8988T (cell line): ENCODE measurements at regions not wholly inside any gene's neighbourhood (a gene's known extent, or its start where the extent isn't known, plus 50 kb on each side); places are given as distances from the start of the nearest gene placed in this dataset.
"Not testable (repeated sequence)": the region's sequence is repeated elsewhere in the genome, so short reads cannot be mapped to it uniquely, and the experiment has no call there.

ENCODE experiments used
- DNase-seq: peaks from one replicate; pipeline ENCODE4 v3.0.0; 2011

GRCh38 chr1:196088541-196088940 is 519.7 kb downstream of the KCNT2 start:
- DNase-seq: no peak

GRCh38 chr1:196078691-196079090 is 529.5 kb downstream of the KCNT2 start:
- no peak for DNase-seq

GRCh38 chr1:196075621-196076020 is 532.6 kb downstream of the KCNT2 start:
- DNase-seq: no peak

- DNase-seq: no peak
These were observed 534.1 kb downstream of the KCNT2 start for GRCh38 chr1:196074182-196074581.

GRCh38 chr1:196071447-196071846 is 536.8 kb downstream of the KCNT2 start:
- DNase-seq: no peak

GRCh38 chr1:196070940-196071339 is 537.3 kb downstream of the KCNT2 start:
- DNase-seq: no peak

GRCh38 chr1:196063952-196064351 is 544.3 kb downstream of the KCNT2 start:
- DNase-seq: no peak

GRCh38 chr1:196063294-196063693 is 544.9 kb downstream of the KCNT2 start:
- no peak for DNase-seq

- DNase-seq: no peak
These were observed 547.7 kb downstream of the KCNT2 start for GRCh38 chr1:196060539-196060938.

- DNase-seq: no peak
These were observed 549.0 kb downstream of the KCNT2 start for GRCh38 chr1:196059210-196059609.

- DNase-seq: no peak
These were observed 551.3 kb downstream of the KCNT2 start for GRCh38 chr1:196056966-196057365.

- DNase-seq: no peak
These were observed 558.8 kb downstream of the KCNT2 start for GRCh38 chr1:196049407-196049806.

GRCh38 chr1:196043268-196043667 is 565.0 kb downstream of the KCNT2 start:
- DNase-seq: no peak

GRCh38 chr1:196034080-196034706 is 574.0 kb downstream of the KCNT2 start:
- no peak for DNase-seq

GRCh38 chr1:196031387-196031786 is 576.9 kb downstream of the KCNT2 start:
- not testable (repeated sequence) for DNase-seq

GRCh38 chr1:196030455-196030854 is 577.8 kb downstream of the KCNT2 start:
- DNase-seq: no peak

- DNase-seq: no peak
These were observed 578.8 kb downstream of the KCNT2 start for GRCh38 chr1:196029410-196029809.

- no peak for DNase-seq
These were observed 581.1 kb downstream of the KCNT2 start for GRCh38 chr1:196027127-196027526.

GRCh38 chr1:196021174-196021573 is 587.1 kb downstream of the KCNT2 start:
- DNase-seq: not testable (repeated sequence)

- no peak for DNase-seq
These were observed 598.9 kb downstream of the KCNT2 start for GRCh38 chr1:196009362-196009761.

- DNase-seq: no peak
These were observed 600.5 kb downstream of the KCNT2 start for GRCh38 chr1:196007763-196008162.

- DNase-seq: no peak
These were observed 602.8 kb downstream of the KCNT2 start for GRCh38 chr1:196005426-196005825.

GRCh38 chr1:196004388-196004787 is 603.9 kb downstream of the KCNT2 start:
- not testable (repeated sequence) for DNase-seq

GRCh38 chr1:196002906-196003305 is 605.3 kb downstream of the KCNT2 start:
- DNase-seq: no peak

- DNase-seq: not testable (repeated sequence)
These were observed 605.9 kb downstream of the KCNT2 start for GRCh38 chr1:196002296-196002695.
